HEK293 (cell line): ENCODE measurements at regions not wholly inside any gene's neighbourhood (a gene's known extent, or its start where the extent isn't known, plus 50 kb on each side); places are given as distances from the start of the nearest gene placed in this dataset.

Experiments
- GLIS1 ChIP-seq: fragments of 450-650 bp; formaldehyde crosslinking; IDR thresholded peaks from 2 replicates; pipeline ENCODE4 v1.5.1; 2016; ENCODE audit warnings: missing biosample characterization, missing genetic modification characterization
- MEIS1 ChIP-seq: sonication (generic); formaldehyde crosslinking; IDR thresholded peaks from 2 replicates; pipeline ENCODE4 v1.8.1; 2022; ENCODE audit warnings: missing genetic modification reagents, mild to moderate bottlenecking, borderline replicate concordance
- PRDM1 ChIP-seq: fragments of 450-650 bp; formaldehyde crosslinking; IDR thresholded peaks from 2 replicates; pipeline ENCODE4; 2016; ENCODE audit warnings: missing biosample characterization, missing genetic modification characterization
- ZIC2 ChIP-seq: fragments of 450-650 bp; formaldehyde crosslinking; IDR thresholded peaks from 2 replicates; pipeline ENCODE4 v1.5.1; 2016; ENCODE audit warnings: missing biosample characterization, missing genetic modification characterization
- ZNF121 ChIP-seq: fragments of 450-650 bp; formaldehyde crosslinking; IDR thresholded peaks from 2 replicates; pipeline ENCODE4 v1.5.1; 2016; ENCODE audit warnings: missing biosample characterization, missing genetic modification characterization
- ZNF239 ChIP-seq: fragments of 450-650 bp; formaldehyde crosslinking; IDR thresholded peaks from 2 replicates; pipeline ENCODE4 v1.5.1; 2016; ENCODE audit warnings: missing biosample characterization, missing genetic modification characterization
- ZNF366 ChIP-seq: fragments of 450-650 bp; formaldehyde crosslinking; conservative IDR thresholded peaks from 2 replicates; pipeline ENCODE4 v1.5.1; 2016; ENCODE audit warnings: missing biosample characterization, missing genetic modification characterization
- ZNF629 ChIP-seq: fragments of 450-650 bp; formaldehyde crosslinking; IDR thresholded peaks from 2 replicates; pipeline ENCODE4 v1.5.1; 2017; ENCODE audit warnings: missing biosample characterization, missing genetic modification characterization
- TF ChIP-seq, protein P1 (sequence below): fragments of 450-650 bp; formaldehyde crosslinking; IDR thresholded peaks from 2 replicates; pipeline ENCODE4 v1.5.1; 2016; ENCODE audit warnings: missing biosample characterization, missing genetic modification characterization
- TF ChIP-seq, protein P2 (sequence below): fragments of 450-650 bp; formaldehyde crosslinking; IDR thresholded peaks from 2 replicates; pipeline ENCODE4 v1.5.1; 2016; ENCODE audit warnings: missing biosample characterization, missing genetic modification characterization, borderline replicate concordance

DNA sequence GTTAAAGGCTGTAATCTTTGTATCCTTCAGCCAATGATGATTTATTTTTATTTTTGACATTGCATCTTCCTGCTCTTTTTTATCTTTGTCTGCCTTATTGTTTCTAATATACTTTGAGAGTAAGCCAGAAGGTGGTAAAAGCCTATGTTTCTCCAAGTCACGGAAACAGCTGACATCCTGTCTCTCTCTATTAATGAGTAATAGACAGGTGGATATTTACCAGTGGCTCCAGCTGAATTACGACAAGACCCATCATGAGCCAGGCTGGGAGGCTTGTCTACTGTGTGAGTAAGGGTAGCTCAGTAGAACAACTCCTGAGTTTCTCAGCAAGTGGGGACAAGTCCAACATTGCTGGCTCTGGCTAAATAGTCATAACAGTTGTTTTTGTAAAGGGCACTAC, 166.6 kb downstream of the NDFIP2 start:
- no peak for TF ChIP-seq ZNF366 (tag by site-specific recombination)
- TF ChIP-seq, protein P1, sequence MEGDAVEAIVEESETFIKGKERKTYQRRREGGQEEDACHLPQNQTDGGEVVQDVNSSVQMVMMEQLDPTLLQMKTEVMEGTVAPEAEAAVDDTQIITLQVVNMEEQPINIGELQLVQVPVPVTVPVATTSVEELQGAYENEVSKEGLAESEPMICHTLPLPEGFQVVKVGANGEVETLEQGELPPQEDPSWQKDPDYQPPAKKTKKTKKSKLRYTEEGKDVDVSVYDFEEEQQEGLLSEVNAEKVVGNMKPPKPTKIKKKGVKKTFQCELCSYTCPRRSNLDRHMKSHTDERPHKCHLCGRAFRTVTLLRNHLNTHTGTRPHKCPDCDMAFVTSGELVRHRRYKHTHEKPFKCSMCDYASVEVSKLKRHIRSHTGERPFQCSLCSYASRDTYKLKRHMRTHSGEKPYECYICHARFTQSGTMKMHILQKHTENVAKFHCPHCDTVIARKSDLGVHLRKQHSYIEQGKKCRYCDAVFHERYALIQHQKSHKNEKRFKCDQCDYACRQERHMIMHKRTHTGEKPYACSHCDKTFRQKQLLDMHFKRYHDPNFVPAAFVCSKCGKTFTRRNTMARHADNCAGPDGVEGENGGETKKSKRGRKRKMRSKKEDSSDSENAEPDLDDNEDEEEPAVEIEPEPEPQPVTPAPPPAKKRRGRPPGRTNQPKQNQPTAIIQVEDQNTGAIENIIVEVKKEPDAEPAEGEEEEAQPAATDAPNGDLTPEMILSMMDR (tag by site-specific recombination): no peak
- TF ChIP-seq ZIC2 (tag by site-specific recombination): no peak
- no peak for TF ChIP-seq ZNF239 (tag by site-specific recombination)
- TF ChIP-seq ZNF629 (tag by site-specific recombination): no peak
- no peak for TF ChIP-seq MEIS1 (CRISPR knock-in tag)
- no peak for TF ChIP-seq ZNF121 (tag by site-specific recombination)
- TF ChIP-seq PRDM1 (tag by site-specific recombination): no peak
- TF ChIP-seq GLIS1: no peak
- TF ChIP-seq, protein P2, sequence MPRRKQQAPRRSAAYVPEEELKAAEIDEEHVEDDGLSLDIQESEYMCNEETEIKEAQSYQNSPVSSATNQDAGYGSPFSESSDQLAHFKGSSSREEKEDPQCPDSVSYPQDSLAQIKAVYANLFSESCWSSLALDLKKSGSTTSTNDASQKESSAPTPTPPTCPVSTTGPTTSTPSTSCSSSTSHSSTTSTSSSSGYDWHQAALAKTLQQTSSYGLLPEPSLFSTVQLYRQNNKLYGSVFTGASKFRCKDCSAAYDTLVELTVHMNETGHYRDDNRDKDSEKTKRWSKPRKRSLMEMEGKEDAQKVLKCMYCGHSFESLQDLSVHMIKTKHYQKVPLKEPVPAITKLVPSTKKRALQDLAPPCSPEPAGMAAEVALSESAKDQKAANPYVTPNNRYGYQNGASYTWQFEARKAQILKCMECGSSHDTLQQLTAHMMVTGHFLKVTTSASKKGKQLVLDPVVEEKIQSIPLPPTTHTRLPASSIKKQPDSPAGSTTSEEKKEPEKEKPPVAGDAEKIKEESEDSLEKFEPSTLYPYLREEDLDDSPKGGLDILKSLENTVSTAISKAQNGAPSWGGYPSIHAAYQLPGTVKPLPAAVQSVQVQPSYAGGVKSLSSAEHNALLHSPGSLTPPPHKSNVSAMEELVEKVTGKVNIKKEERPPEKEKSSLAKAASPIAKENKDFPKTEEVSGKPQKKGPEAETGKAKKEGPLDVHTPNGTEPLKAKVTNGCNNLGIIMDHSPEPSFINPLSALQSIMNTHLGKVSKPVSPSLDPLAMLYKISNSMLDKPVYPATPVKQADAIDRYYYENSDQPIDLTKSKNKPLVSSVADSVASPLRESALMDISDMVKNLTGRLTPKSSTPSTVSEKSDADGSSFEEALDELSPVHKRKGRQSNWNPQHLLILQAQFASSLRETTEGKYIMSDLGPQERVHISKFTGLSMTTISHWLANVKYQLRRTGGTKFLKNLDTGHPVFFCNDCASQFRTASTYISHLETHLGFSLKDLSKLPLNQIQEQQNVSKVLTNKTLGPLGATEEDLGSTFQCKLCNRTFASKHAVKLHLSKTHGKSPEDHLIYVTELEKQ (tag by site-specific recombination): no peak
